GM18498 (cell line): ENCODE measurements at regions not wholly inside any gene's neighbourhood (a gene's known extent, or its start where the extent isn't known, plus 50 kb on each side); places are given as distances from the start of the nearest gene placed in this dataset.
"Not testable (repeated sequence)": the region's sequence is repeated elsewhere in the genome, so short reads cannot be mapped to it uniquely, and the experiment has no call there.

Source experiments
- ATAC-seq: cut with Tn5 transposase; IDR thresholded peaks from one replicate; pipeline ENCODE4 v1.9.1; 2021; ENCODE audit warnings: mild to moderate bottlenecking, moderate library complexity; ENCODE audit not compliant: unreplicated experiment

DNA sequence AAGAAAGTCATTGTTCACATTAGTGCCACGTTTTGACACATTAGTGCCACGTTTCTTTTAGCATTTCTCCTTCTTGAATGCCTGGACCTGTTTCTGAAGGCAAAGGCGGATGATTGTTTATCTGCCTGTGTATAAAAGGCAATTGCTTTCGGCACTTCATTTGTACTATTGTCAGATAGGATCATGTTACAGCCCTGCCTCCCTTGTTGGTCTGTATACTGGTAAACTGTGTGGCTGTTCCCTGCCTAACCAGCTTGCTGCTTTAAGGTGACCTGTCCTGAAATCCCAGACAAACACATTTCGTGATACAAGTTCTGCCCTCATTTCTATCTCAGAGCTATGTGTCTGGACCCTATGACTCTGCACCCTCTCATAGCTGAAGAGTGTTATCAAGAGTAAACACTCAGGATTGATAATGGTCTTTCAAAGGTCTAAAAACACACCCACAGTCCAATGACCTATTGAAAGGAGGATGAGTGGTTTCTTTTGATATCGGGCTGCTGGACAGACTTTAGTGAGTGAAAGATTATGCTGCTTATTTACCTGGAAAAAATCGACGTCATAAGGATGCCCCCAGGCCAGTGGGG, 276.3 kb upstream of the MCTP2 start:
- no peak for ATAC-seq

DNA sequence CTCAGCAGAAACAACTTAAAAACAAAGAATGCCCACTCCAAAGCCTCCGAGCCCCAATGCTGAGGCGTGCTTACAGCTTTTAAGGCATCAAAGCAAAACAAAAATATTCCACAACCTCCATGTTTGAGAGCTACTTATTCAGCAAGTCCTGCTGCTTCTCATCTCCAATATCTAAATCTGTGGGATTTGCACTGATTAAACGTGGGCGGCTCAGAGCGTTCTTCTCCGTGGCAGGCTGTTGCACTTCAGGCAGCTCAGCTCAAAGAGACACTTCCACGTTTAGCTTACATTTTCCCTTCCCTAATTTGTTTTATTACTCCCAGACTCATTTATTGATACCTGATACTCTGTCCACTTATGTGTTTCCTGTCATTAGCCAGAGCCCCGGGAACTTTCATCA, 282.6 kb upstream of the MCTP2 start:
- no peak for ATAC-seq

DNA sequence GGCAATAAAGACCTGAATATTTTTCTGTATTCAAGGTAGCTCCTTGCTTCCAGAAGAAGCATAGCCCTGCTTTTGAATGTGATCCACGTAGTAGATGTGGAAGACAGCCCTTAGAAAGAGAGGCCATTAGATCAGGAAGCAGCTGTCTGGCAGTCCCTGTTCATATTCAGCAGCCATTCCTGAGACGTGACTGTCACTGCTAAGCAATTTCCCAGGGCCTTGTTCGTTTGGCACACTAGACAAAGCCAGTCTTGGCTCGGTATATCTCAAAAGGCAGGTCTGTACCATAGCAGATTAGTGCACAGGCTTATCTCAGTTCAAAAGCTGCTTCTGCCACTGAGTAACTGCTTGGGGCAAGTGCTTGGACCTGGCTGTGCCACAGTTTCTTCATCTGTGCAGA, 287.8 kb upstream of the MCTP2 start:
- ATAC-seq: no peak

DNA sequence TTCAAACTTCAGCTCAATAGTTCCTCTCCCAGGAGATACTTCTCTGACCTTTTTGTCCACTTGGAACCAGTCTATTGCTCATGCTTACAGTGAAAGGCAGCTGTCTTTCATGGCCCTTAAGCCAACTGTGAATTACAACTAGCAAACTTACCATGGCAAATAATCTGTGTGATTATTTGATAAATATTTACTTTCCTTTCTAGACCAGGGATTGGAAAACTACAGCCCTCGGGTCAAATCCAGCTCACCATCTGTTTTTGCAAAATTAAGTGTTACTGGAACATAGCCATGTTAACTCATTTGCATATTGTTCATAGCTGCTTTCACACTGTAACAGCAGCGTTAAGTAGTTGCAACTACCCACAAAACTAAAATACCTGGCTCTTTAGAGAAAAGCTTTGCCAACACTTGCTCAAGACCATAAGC, 289.1 kb upstream of the MCTP2 start:
- no peak for ATAC-seq

DNA sequence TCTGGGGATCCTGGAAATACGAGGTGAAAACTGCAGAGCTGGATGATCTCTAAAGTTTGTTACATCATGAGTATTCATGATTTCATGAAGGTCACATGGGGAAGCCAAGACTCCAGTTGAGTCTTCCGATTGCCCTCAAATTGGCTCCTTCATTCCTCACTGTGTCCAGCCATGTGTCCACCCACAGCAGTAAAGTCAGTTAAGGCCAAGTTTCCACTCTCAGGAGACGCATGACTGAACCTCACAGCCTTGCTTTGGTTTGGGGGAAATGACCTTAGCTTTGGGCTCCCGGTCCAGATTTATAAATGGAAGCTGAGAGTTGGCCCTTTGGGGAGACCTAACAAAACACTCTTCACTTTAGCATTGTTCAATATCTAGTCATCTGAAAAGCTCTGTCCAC, 289.7 kb upstream of the MCTP2 start:
- no peak for ATAC-seq

DNA sequence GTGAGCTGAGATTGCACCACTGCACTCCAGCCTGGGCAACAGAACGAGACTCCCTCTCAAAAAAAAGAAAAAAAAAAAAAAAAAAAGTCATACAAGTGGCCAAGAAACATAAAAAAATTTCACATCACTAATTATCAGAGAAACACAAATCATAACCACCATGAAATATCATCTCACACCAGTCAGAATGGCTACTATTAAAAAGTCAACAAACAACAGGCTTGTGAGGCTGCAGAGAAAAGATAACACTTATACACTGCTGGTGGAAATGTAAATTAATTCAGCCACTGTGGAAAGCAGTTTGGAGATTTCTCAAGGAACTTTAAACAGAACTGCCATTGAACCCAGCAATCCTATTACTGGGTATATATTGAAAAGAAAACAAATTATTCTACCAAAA, 291.1 kb upstream of the MCTP2 start:
- ATAC-seq: no peak

DNA sequence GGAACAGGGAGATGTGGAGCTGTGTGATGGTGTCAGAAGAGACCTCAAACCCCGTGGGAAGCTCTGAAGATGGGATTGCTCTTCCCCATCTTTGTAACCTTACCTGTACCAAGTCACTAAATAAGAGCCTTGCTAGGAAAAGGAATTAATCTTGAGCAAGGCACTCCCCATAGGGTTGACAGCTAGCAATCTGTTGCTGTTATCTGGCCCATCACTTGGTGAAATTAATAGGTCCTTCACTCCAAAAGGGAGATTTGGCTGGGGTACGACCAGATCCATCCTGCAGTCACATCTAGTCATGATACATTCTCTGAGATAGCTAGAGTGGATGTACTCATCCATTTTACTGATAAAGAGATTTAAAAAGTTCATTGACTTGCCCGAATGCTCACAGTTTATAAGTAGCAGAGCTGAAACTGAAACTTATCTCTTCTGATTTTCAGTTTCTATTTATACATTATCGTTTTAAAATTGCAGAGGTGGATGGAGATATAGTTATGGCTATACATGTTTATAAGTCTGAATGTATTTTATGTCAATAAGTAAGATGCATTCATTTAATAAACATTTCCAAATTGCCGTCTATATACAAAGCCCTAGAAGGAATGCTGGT, 299.1 kb upstream of the MCTP2 start:
- ATAC-seq: peak; percentile 93

DNA sequence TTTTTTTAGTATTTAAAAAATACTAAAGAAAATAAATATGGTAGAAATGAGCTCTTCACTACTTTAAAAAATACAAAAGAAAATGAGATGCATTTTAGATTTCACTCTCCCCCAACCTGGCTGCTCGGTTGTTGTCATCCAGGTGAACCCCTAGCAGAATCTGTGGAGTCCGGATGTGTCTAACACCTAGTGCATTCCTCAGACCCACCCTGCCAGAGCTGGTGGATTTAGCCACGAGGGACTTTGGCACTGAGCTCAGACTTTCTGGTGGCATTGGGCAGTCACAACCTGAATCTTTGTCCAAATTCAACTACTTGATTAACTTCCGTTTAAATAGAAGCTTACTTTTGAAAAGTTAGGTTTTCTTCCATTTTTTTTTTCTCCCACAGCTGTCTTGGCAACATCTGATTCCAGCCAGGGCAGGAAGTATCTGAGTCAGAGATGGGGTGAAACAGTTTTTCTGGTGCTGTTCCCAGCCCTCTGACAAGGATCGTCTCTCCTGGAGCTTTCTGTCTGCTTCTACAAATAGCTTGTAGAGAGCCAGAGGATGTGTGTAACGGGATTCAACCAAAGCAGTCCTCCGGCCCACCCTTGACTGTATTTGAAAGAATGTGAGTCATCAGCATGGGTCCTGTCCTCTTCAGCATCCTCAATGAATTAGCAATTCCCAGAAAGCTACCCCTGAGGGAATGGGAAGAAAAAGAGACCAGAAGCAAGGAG, 301.8 kb upstream of the MCTP2 start:
- no peak for ATAC-seq

DNA sequence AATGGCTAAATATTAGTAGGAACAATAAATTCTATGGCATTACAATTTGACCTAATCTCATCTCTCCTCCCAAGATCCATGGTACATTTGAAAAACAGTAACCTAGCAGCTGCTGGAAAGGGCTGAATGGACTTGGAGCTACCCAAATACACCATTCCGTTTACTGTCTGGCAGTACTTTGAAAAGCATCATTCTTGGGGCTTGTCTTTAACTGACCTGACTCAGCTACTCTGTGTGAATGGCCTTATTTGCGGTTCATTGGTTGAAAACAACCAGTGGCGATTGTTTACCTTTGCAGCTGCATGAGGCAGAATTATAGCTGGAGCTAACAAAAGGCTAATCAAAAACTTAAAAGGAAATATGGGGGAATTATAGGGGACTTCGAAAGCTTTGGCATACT, 311.2 kb upstream of the MCTP2 start:
- no peak for ATAC-seq

DNA sequence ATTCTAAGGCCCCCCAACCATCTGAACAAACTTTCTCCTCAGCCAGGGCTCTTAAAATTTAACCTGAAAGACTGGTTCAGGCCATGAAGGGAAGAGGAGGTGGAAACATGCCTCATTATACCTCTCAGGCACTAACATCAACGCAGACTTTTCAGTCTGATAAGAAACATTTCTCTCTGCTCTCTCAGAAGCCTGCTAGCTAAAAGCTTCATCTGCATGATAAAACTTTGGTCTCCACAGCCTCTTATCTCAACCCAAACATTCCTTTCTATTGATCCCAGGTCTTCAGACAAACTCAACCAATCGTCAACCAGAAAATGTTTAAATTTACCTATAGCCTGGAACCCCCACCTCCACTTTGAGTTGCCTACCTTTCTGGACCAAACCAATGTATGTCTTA, 312.6 kb upstream of the MCTP2 start:
- not testable (repeated sequence) for ATAC-seq

DNA sequence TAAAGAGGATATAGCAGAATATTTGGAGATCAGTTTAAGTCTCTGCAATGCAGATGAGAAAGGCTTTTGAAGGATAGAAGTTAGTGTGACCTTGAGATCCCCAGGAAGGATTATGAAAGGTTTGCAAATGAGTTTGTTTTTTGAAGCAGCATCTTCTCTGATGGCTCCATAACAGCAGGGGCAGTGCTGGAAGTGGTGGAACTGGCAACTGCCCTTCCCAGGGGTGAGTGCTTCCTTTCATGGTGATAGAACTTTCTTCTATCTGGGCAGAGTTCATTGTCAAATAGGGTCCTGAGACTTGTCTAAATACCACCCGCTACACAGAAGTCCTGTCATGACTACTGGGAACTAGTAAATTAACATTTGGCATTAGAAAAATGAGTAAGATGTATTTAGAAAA, 314.2 kb upstream of the MCTP2 start:
- no peak for ATAC-seq

DNA sequence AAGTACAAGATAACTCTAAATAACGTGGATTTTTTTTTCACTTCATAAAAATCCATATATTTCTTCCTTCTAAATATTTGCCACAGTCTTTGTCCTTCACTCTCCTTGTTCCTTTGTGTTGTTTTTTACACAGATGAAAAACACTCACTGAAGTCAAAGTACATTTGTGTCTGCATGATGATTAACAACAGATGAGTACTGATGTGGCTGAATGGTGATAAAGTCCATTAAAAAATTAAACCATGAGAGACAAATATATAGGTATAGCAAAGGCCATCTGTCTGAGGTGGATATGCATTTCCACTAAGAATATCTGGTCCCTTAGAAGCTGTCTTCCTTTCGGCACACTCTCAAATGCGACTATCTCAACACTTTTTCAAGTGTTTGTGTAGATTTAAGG, 317.5 kb upstream of the MCTP2 start:
- ATAC-seq: no peak

DNA sequence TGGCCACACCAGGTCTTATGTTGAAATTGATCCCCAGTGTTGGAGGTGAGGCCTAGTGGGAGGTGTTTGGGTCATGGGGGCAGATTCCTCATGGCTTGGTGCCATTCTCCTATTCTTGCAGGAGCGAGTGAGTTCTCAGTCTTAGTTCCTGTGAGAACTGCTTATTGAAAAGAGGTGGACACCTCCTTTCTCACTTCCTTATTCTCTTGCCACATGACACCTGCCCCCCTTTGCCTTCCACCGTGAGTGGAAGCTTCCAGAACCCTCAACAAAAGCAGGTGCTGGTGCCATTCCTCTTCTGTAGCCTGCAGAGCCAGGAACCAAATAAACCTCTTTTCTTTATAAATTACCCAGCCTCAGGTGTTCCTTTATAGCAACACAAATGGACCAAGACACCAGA, 318.1 kb upstream of the MCTP2 start:
- ATAC-seq: no peak

DNA sequence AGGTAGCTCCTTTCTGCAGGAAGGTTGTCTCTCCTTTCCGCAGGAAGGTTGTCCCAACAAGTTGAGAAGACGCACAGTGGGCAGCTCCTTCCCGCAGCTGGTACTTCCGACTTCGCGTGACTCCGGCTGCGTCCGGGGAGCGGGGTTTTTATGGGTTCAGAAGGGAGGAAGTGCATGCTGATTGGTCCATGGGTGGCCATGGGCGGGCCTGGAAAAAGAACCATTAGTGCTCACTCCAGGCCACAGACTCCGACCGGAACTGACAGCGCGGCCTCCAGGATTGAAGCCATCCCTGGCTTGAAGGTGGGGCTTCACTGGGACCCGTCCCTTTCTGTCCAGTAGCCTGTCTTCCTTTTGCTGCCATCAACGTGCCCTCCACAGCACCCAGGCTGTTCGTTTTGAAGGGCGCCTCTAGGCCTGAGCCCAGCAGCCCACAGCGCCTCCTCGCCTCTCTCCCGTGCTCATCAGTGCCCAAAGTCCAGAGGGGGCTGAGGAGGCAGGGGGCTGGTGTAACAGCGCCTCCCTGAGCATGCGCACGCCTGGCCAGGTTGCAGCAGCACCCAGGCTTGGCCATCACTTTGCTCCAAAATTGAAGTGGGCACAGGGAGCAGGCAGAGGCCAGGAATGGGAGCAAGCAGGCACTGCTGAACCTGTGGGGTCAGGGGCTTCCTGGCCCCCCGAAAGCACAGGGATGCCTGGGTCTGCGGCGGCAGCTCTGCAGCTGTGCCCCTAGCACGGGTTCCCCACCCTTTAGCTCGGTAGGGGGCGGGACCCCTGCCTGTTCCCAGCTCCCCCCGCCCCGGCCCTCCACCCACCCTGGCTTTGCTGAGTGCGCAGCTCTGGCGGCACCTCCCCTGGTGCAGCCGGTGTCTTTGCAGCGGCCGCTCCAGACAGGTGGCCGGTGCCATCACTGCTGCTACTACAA, 330.6 kb upstream of the MCTP2 start:
- ATAC-seq: no peak

DNA sequence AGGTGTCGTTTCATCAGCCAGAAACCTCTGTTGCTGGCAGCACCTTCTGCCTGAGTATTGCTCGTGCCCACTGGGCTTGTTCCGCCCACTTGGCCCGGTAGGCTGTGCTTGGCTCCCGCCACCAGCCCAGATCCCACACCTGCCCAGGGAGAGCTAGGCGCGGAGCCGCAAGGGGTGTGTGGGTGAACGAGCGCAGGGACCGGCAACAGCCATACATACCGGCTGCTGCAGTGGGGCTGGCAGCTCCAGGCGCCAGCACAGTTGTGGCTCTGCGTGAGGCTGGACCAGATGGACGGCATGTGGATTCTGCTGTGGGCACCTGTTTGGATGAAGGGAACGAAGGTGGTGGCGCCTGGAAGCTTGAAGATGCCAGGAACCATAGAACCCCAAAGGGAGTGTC, 331.5 kb upstream of the MCTP2 start:
- ATAC-seq: no peak

DNA sequence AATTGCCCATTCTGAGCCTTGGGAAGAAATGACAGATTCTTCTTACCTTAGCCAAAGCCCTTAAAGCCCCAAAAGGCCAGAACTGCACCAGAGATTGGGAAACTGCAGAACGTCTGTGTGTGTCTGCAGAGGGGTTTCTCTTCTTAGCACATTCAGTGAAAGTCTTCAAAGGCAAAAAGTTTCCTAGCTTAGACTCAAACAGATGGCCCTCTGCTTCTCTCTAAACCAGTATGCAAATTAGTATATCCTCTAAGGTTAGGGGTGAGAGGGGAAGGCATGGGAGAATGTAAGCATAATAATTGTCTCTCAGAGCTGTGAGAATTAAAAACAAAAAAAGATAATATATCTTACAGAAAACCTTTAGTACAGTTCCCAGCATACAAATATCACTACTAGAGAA, 334.0 kb upstream of the MCTP2 start:
- ATAC-seq: no peak

DNA sequence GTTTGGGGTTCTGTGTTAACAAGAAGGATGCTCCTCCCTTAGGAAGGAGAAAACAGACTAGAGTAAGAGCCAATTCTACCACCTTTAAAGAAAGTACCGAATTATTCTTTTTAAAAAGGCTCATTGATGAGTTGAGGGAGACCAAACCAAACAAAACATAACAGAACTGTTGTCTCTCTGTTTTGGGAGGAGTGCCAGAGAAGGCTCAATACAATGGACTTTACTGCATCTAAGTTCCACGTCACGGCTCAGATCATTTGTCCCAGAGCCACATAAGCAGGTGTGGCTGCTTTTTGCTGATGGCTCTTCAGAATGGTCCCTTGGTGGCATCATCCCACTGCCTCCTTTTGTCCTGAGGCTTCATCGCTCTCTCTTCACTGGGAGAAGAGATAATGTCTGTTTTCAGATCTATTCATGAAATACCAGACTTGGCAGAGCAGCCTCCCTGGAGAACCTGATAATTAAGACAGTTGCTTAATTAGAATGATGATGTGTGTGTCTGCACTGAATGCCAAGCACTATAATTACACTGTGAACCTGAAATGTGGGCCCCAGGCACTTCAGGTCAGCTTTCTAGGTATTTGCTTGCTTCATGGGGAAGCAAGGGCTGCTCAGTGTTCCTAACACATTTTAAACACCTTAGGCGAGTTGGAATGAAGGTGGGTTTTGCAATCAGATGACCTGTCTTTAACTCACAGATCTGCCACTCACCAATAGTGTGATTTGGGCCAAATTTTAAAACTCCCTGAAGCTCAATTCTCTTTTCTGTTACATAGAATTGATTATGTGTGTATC, 335.2 kb upstream of the MCTP2 start:
- no peak for ATAC-seq

DNA sequence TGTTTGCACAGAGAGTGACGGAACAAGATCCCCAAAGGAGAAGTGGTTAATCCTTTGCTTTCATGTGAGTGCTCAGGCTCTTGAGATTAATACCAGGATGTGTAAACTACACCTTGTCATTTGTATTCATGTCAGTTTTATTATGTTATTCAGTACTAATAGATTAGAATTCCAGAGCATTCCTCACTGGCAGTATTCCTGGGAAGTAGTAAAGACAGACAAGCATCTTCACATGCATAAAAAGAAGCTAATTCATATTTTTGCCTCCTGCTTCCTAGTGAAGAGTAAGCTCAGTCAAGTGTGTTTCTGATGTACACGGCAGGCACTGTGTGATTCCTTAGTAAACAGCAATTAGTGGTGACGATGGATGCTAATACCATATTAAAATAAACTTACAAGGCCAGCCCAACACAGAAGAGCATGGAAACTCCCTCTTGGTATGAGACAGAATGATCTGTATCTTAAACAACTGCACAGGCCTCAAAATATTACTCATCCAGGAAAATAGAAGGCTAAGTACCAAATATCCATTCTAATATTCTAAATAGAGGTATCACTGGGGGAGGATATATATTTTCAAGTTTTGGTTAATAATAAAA, 336.8 kb upstream of the MCTP2 start:
- no peak for ATAC-seq

DNA sequence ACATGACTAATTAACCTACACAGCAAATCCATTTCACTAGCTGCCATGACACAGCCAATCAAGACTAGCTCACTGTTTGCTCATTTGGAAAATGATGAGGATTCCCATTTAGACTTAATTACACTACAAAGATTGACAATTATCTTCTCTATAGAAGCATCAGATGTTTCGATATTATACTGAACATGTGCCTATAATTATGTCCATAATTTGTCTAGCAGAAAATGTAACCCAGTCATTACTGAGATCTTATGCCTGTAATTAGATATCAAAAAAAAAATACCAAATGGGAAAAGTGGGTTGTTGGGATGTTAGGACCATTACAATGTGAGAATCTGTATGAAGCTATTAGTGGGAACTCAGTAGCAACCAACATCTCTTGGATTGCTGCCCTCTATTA, 344.2 kb upstream of the MCTP2 start:
- no peak for ATAC-seq

DNA sequence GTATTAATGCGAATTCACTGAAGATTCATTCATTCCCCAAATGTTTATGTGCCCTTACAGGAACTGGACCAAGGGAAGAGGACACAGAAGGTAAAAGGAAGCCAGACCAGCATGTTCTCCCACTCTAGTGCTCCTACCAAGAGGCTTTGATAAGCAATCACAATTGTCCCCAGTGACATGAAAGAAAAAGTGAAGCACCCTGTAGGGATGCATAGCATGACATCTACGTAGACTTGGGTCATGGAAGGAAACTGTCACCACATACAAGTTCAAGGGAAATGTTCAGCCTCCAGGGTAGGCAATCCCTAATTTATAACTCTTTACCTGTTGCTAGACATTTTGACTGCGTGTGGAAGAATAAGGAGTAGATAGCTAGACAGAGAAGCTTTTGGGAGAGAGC, 348.6 kb upstream of the MCTP2 start:
- no peak for ATAC-seq
